ENCODE measurements at regions not wholly inside any gene's neighbourhood (a gene's known extent, or its start where the extent isn't known, plus 50 kb on each side); places are given as distances from the start of the nearest gene placed in this dataset.

- Histone ChIP-seq H3K4me2 (ENCODE audit: insufficient read depth, low read length) (no peak overlapping the region), H4K20me1 (replicated peaks; ENCODE audit: control insufficient read depth, insufficient read depth, low read length) (no peaks in the 10 kb centered on the region), H3K27me3 (ENCODE audit: control insufficient read depth in 2 of 2, insufficient read depth in 2 of 2, low read length in 2 of 2) (no peaks in the 10 kb centered on the region), H3K4me3 (no peak overlapping the region), H3K4me1 (replicated peaks in 1 of 2; ENCODE audit: control insufficient read depth in 2 of 2, insufficient read depth in 2 of 2, low read length in 2 of 2) (no peaks in the 10 kb centered on the region), H3K9me3 (replicated peaks; ENCODE audit: control insufficient read depth, insufficient read depth, low read depth, low read length) (no peaks in the 10 kb centered on the region; the same call in 1 of the 2 replicates), H3K36me3 (ENCODE audit: control insufficient read depth, insufficient read depth, low read length) (no peaks in the 10 kb centered on the region), H3K9me1 (ENCODE audit: control insufficient read depth, insufficient read depth, low read length) (no peaks in the 10 kb centered on the region), H2AFZ (ENCODE audit: low read depth, low read length) (no peak overlapping the region), H3K9ac (ENCODE audit: insufficient read depth in 1 of 2, low read depth in 2 of 2, low read length in 2 of 2) (no peak overlapping the region), H3K27ac (ENCODE audit: extremely low read depth, low read depth, low read length) (no peak overlapping the region), H3K79me2 (ENCODE audit: control insufficient read depth, insufficient read depth, low read length) (no peaks in the 10 kb centered on the region)
- in situ Hi-C loops (cut with MboI) (no loop called here), intact Hi-C loops (cut with micrococcal nuclease) (no loop called here)
- no peak for FAIRE-seq
- CTCF ChIA-PET (ENCODE audit: low intra/inter-chr PET ratio): no interaction called here
- ATAC-seq: no peak
- no TSS peak for BruUV-seq (replicated peaks)
- no peak for DNase-seq (ENCODE audit: extremely low read depth in 1 of 4, low spot score in 3 of 4)
- POLR2A ChIA-PET: no interaction called here
- TF ChIP-seq ZFP36 (IDR thresholded peaks at IDR 0.05; ENCODE audit: low read depth, low read length, partially characterized antibody): no peak
- peak; percentile 44; the same call in 1 of the 2 replicates for TF ChIP-seq MAFF (IDR thresholded peaks at IDR 0.05; ENCODE audit: low read length)
- TF ChIP-seq ZNF584 (CRISPR knock-in tag; IDR thresholded peaks at IDR 0.05; ENCODE audit: low read depth): no peak
- no peak for TF ChIP-seq SMARCB1 (IDR thresholded peaks at IDR 0.05; ENCODE audit: insufficient read length, low read depth)
- no peak for TF ChIP-seq ZNF778 (CRISPR knock-in tag; IDR thresholded peaks at IDR 0.05)
- TF ChIP-seq HMBOX1 (IDR thresholded peaks at IDR 0.05): no peak
- no peak for TF ChIP-seq NFIC (IDR thresholded peaks at IDR 0.05)
- no peak for TF ChIP-seq ZNF23 (CRISPR knock-in tag; IDR thresholded peaks at IDR 0.05)
- TF ChIP-seq MAFG (tag; conservative IDR thresholded peaks at IDR 0.05): peak; percentile 30; the same call in 1 of the 2 replicates
- TF ChIP-seq PKNOX1 (IDR thresholded peaks at IDR 0.05): no peak
- TF ChIP-seq MED1 (CRISPR knock-in tag; IDR thresholded peaks at IDR 0.05; ENCODE audit: borderline replicate concordance): no peak
- TF ChIP-seq HCFC1 (IDR thresholded peaks at IDR 0.05; ENCODE audit: low read depth, low read length): no peak
- TF ChIP-seq PHB (CRISPR knock-in tag; IDR thresholded peaks at IDR 0.05): no peak
- no peak for TF ChIP-seq CGGBP1 (CRISPR knock-in tag; IDR thresholded peaks at IDR 0.05)
- no peak for TF ChIP-seq ZBTB34 (CRISPR knock-in tag; IDR thresholded peaks at IDR 0.05)
- TF ChIP-seq SRSF7 (optimal IDR thresholded peaks at IDR 0.05; ENCODE audit: low read depth, low read length): no peak
- no peak for TF ChIP-seq ZNF146 (CRISPR knock-in tag; IDR thresholded peaks at IDR 0.05; ENCODE audit: unreplicated experiment)
- no peak for TF ChIP-seq CREB5 (CRISPR knock-in tag; IDR thresholded peaks at IDR 0.05)
- TF ChIP-seq CBFA2T2 (conservative IDR thresholded peaks at IDR 0.05): no peak
- TF ChIP-seq ATF3 (IDR thresholded peaks at IDR 0.05): no peak
- no peak for TF ChIP-seq ATF3 (CRISPR knock-in tag; conservative IDR thresholded peaks at IDR 0.05)
Measured at GRCh38 chr16:35440875-35441274, 1981.5 kb downstream of the TP53TG3F start.

Measured in K562 (cell line).